Astrocyte (in vitro differentiated cells and primary cell): ENCODE measurements at regions not wholly inside any gene's neighbourhood (a gene's known extent, or its start where the extent isn't known, plus 50 kb on each side); places are given as distances from the start of the nearest gene placed in this dataset.

ENCODE experiments used
- CTCF ChIP-seq: IDR thresholded peaks from 2 replicates; pipeline ENCODE4 v1.5.1; 2011; ENCODE audit warnings: low read depth, mild to moderate bottlenecking, inconsistent platforms, low read length, moderate library complexity; ENCODE audit not compliant: insufficient read depth
- EZH2 ChIP-seq: IDR thresholded peaks from 2 replicates; pipeline ENCODE4 v1.6.1; 2012; ENCODE audit warnings: mild to moderate bottlenecking, low read length, inconsistent platforms; ENCODE audit not compliant: insufficient read depth

- TF ChIP-seq CTCF, result no peak
- no peak for TF ChIP-seq EZH2
These were observed 112.7 kb downstream of the NPIPB5 start for GRCh38 chr16:22623351-22623781.
